ENCODE measurements at regions not wholly inside any gene's neighbourhood (a gene's known extent, or its start where the extent isn't known, plus 50 kb on each side); places are given as distances from the start of the nearest gene placed in this dataset.

- ChIA-PET POLR2A (interaction anchor here (0.6 to 3.9 kb wide), 6 partner anchors 13 to 140 kb away, joined by 3 to 35 read pairs (median 3); no protein-coding TSS in a partner anchor), CTCF (interaction anchor here (1.2 to 3.2 kb wide), 2 partner anchors 13 to 230 kb away, joined by 3 to 16 read pairs; no protein-coding TSS in a partner anchor)
- no peaks in the 10 kb centered on the region for H3K27me3 Mint-ChIP-seq (ENCODE audit: insufficient read depth, unreplicated experiment)
- H3K9me3 Mint-ChIP-seq (ENCODE audit: unreplicated experiment), result no peaks in the 10 kb centered on the region
- TF ChIP-seq, protein P1, sequence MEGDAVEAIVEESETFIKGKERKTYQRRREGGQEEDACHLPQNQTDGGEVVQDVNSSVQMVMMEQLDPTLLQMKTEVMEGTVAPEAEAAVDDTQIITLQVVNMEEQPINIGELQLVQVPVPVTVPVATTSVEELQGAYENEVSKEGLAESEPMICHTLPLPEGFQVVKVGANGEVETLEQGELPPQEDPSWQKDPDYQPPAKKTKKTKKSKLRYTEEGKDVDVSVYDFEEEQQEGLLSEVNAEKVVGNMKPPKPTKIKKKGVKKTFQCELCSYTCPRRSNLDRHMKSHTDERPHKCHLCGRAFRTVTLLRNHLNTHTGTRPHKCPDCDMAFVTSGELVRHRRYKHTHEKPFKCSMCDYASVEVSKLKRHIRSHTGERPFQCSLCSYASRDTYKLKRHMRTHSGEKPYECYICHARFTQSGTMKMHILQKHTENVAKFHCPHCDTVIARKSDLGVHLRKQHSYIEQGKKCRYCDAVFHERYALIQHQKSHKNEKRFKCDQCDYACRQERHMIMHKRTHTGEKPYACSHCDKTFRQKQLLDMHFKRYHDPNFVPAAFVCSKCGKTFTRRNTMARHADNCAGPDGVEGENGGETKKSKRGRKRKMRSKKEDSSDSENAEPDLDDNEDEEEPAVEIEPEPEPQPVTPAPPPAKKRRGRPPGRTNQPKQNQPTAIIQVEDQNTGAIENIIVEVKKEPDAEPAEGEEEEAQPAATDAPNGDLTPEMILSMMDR (IDR thresholded peaks at IDR 0.05; ENCODE audit: unreplicated experiment), result no peak
- peak; percentile 42 for DNase-seq (ENCODE audit: unreplicated experiment)
- no peak overlapping the region for H3K27ac Mint-ChIP-seq (ENCODE audit: low read depth, unreplicated experiment)
- no peaks in the 10 kb centered on the region for H3K36me3 Mint-ChIP-seq (ENCODE audit: insufficient read depth, unreplicated experiment)
- BruUV-seq (replicated peaks), result no TSS peak
- H3K4me3 Mint-ChIP-seq (ENCODE audit: unreplicated experiment), result no peak overlapping the region
- intact Hi-C loops (cut with micrococcal nuclease), result no loop called here
- H3K4me1 Mint-ChIP-seq (ENCODE audit: insufficient read depth, unreplicated experiment), result peaks cover 70% of the 10 kb centered on the region
Measured at GRCh38 chr6:106750142-106750918, 121.0 kb downstream of the QRSL1 start.

- no peaks in the 10 kb centered on the region for H3K27me3 Mint-ChIP-seq (ENCODE audit: insufficient read depth, unreplicated experiment)
- no peaks in the 10 kb centered on the region for H3K36me3 Mint-ChIP-seq (ENCODE audit: insufficient read depth, unreplicated experiment)
- peaks cover 74% of the 10 kb centered on the region for H3K4me1 Mint-ChIP-seq (ENCODE audit: insufficient read depth, unreplicated experiment)
- CTCF ChIA-PET, result interaction anchor here (0.6 to 3.2 kb wide), 2 partner anchors 12 to 278 kb away, joined by 4 to 16 read pairs; no protein-coding TSS in a partner anchor
- no peak overlapping the region for H3K4me3 Mint-ChIP-seq (ENCODE audit: unreplicated experiment)
- TF ChIP-seq, protein P1 (IDR thresholded peaks at IDR 0.05; ENCODE audit: unreplicated experiment), result no peak
- intact Hi-C loops (cut with micrococcal nuclease), result no loop called here
- DNase-seq (ENCODE audit: unreplicated experiment), result peak; percentile 45
- H3K9me3 Mint-ChIP-seq (ENCODE audit: unreplicated experiment), result no peaks in the 10 kb centered on the region
- POLR2A ChIA-PET, result interaction anchor here (0.8 to 3.9 kb wide), 5 partner anchors 12 to 141 kb away, joined by 3 to 35 read pairs (median 3); no protein-coding TSS in a partner anchor
- BruUV-seq (replicated peaks), result no TSS peak
- no peak overlapping the region for H3K27ac Mint-ChIP-seq (ENCODE audit: low read depth, unreplicated experiment)
Measured at GRCh38 chr6:106749609-106750008, 120.2 kb downstream of the QRSL1 start.

DNA sequence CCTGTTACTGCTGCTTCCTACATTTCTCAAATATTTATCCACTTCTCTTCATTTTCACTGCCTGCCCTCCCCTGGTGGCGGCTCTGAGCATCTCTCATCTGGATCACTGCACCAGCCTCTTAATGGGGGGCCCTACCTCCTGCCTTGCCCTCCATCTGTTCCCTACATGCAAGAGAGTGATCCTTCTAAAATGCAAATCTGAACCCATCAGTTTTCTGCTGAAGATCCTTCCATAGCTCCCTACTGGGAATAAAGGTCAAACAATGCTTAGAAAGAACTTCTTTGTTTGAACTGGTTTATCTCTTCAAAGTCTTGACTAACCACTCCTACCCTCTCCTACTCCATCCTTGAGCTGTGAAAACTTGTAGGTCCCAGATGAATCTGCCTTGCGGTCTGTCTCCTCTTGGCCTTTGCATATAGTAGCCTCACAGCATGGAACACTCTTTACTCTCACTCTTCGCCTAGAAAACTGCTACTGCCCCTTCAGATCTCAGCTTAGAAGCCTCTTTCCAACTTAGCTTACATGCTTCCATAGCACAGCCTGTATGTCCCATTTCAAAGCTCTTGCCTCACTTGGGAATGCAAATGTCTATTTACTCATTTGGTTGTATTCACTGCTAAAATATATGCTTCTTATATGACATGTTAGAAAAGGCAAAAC is 119.3 kb downstream of the QRSL1 start:
- Mint-ChIP-seq H3K4me3 (ENCODE audit: unreplicated experiment) (no peak overlapping the region), H3K36me3 (ENCODE audit: insufficient read depth, unreplicated experiment) (no peaks in the 10 kb centered on the region), H3K27ac (ENCODE audit: low read depth, unreplicated experiment) (peak overlapping the region; percentile 57), H3K4me1 (ENCODE audit: insufficient read depth, unreplicated experiment) (peaks cover 83% of the 10 kb centered on the region), H3K9me3 (ENCODE audit: unreplicated experiment) (no peaks in the 10 kb centered on the region), H3K27me3 (ENCODE audit: insufficient read depth, unreplicated experiment) (no peaks in the 10 kb centered on the region)
- ChIA-PET POLR2A (interaction anchor here (1.2 to 3.9 kb wide), 3 partner anchors 11 to 50 kb away, joined by 3 to 35 read pairs (median 19); no protein-coding TSS in a partner anchor), CTCF (interaction anchor here (0.5 to 3.2 kb wide), 3 partner anchors 11 to 244 kb away, joined by 3 to 16 read pairs (median 4); no protein-coding TSS in a partner anchor)
- DNase-seq (ENCODE audit: unreplicated experiment), result no peak
- TF ChIP-seq, protein P1 (IDR thresholded peaks at IDR 0.05; ENCODE audit: unreplicated experiment), result no peak
- intact Hi-C loops (cut with micrococcal nuclease), result no loop called here
- BruUV-seq (replicated peaks), result no TSS peak

GRCh38 chr6:106747139-106747538 is 117.8 kb downstream of the QRSL1 start:
- POLR2A ChIA-PET, result interaction anchor here (0.7 to 3.9 kb wide), 7 partner anchors 10 to 180 kb away, joined by 3 to 29 read pairs (median 3); no protein-coding TSS in a partner anchor

More at GRCh38 chr6:106747139-106747538, 117.8 kb downstream of the QRSL1 start:
- no peaks in the 10 kb centered on the region for H3K36me3 Mint-ChIP-seq (ENCODE audit: insufficient read depth, unreplicated experiment)
- DNase-seq (ENCODE audit: unreplicated experiment), result peak; percentile 48
- peaks cover 79% of the 10 kb centered on the region for H3K4me1 Mint-ChIP-seq (ENCODE audit: insufficient read depth, unreplicated experiment)
- H3K27ac Mint-ChIP-seq (ENCODE audit: low read depth, unreplicated experiment), result peak overlapping the region; percentile 91
- H3K9me3 Mint-ChIP-seq (ENCODE audit: unreplicated experiment), result no peaks in the 10 kb centered on the region
- TF ChIP-seq, protein P1 (IDR thresholded peaks at IDR 0.05; ENCODE audit: unreplicated experiment), result no peak
- H3K4me3 Mint-ChIP-seq (ENCODE audit: unreplicated experiment), result no peak overlapping the region
- intact Hi-C loops (cut with micrococcal nuclease), result no loop called here
- CTCF ChIA-PET, result interaction anchor here (0.6 to 1.4 kb wide), 4 partner anchors 45 to 1344 kb away, joined by 3 to 5 read pairs (median 3); partner anchors contain the start of gene PREP
- BruUV-seq (replicated peaks), result no TSS peak
- no peaks in the 10 kb centered on the region for H3K27me3 Mint-ChIP-seq (ENCODE audit: insufficient read depth, unreplicated experiment)

Data from MCF 10A (cell line).